ENCODE measurements at regions not wholly inside any gene's neighbourhood (a gene's known extent, or its start where the extent isn't known, plus 50 kb on each side); places are given as distances from the start of the nearest gene placed in this dataset.
"Not testable (repeated sequence)": the region's sequence is repeated elsewhere in the genome, so short reads cannot be mapped to it uniquely, and the experiment has no call there.

DNA sequence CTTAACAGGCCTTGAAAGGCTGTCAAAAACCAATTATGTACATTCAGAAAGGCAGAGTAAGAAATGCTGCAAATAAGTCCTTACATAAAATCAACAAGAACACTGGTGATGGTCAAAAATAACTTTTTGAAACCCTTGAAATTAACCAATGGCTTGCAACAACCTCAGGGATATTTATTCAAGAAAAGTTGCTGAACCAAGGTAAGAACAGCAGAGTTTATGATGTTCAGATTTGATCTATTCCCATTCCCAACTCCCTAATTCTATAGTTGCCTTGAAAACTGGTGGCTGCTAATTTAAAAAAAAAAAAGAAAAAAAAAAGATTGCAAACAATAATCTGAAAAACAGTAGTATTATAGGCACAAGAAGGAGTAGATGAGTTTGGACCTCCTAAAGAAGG lies 109.8 kb upstream of the UFM1 start:
- Mint-ChIP-seq H3K4me1 (no peaks in the 10 kb centered on the region), H3K27ac (no peak overlapping the region), H3K4me3 (no peak overlapping the region), H3K9me3 (peaks cover 4% of the 10 kb centered on the region), H3K36me3 (ENCODE audit: low read depth) (no peaks in the 10 kb centered on the region), H3K27me3 (no peaks in the 10 kb centered on the region)
- intact Hi-C loops (cut with micrococcal nuclease), result no loop called here
- ATAC-seq (ENCODE audit: low read depth), result no peak
- ChIA-PET CTCF (no interaction called here), POLR2A (no interaction called here)
- TF ChIP-seq, protein P1, sequence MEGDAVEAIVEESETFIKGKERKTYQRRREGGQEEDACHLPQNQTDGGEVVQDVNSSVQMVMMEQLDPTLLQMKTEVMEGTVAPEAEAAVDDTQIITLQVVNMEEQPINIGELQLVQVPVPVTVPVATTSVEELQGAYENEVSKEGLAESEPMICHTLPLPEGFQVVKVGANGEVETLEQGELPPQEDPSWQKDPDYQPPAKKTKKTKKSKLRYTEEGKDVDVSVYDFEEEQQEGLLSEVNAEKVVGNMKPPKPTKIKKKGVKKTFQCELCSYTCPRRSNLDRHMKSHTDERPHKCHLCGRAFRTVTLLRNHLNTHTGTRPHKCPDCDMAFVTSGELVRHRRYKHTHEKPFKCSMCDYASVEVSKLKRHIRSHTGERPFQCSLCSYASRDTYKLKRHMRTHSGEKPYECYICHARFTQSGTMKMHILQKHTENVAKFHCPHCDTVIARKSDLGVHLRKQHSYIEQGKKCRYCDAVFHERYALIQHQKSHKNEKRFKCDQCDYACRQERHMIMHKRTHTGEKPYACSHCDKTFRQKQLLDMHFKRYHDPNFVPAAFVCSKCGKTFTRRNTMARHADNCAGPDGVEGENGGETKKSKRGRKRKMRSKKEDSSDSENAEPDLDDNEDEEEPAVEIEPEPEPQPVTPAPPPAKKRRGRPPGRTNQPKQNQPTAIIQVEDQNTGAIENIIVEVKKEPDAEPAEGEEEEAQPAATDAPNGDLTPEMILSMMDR (IDR thresholded peaks at IDR 0.05), result no peak
- no peak for DNase-seq

DNA sequence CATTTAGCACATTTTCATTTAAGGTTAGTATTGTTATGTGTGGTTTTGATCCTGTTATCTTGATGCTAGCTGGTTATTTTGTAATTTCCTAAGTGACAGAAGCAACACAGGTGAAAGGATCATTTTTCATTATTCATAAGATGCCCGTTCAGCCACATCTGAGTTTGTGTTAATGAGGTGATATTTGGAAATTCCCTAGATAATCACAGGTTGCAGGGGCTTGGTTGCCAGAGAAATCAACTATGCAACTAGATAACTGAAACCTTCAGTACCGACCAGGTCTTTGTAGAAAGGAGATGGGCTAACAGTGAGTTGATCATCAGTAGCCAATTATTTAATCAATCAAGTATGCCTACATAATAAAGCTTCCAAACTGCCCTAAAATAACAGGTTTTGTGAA lies 121.3 kb upstream of the UFM1 start:
- H3K27me3 Mint-ChIP-seq, result no peaks in the 10 kb centered on the region
- POLR2A ChIA-PET, result no interaction called here

DNA sequence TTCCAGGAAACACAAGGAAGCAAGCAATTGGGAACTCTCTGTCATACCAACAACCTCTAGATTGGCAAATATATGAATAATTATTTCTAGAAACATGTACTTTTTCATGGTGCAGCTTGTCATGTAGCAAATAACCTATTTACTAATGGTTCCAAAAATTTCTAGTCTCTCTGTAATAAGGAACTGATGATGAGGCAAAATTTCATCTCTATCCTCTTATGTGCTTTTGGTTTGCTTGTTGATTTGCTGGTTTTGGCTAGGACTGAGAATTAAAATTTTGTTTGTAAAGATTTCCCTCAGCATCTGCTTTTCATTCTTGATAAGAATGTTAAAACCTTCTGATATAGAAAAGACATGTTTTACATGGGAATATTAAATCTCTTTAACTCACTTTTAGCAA lies 123.2 kb upstream of the UFM1 start:
- ChIA-PET POLR2A (no interaction called here), CTCF (no interaction called here)
- Mint-ChIP-seq H3K4me3 (no peak overlapping the region), H3K4me1 (no peaks in the 10 kb centered on the region), H3K36me3 (ENCODE audit: low read depth) (no peaks in the 10 kb centered on the region), H3K27ac (no peak overlapping the region), H3K27me3 (no peaks in the 10 kb centered on the region), H3K9me3 (peaks cover 3% of the 10 kb centered on the region)
- intact Hi-C loops (cut with micrococcal nuclease), result no loop called here
- DNase-seq (no peak), ATAC-seq (ENCODE audit: low read depth) (no peak)
- TF ChIP-seq, protein P1 (IDR thresholded peaks at IDR 0.05), result no peak

More for the DNA sequence above, 121.3 kb upstream of the UFM1 start:
- Mint-ChIP-seq H3K4me3 (no peak overlapping the region), H3K36me3 (ENCODE audit: low read depth) (no peaks in the 10 kb centered on the region), H3K27ac (no peak overlapping the region), H3K4me1 (no peaks in the 10 kb centered on the region), H3K9me3 (peaks cover 8% of the 10 kb centered on the region)
- ATAC-seq (ENCODE audit: low read depth) (no peak), DNase-seq (no peak)
- CTCF ChIA-PET, result no interaction called here
- TF ChIP-seq, protein P1 (IDR thresholded peaks at IDR 0.05), result no peak
- intact Hi-C loops (cut with micrococcal nuclease), result no loop called here

DNA sequence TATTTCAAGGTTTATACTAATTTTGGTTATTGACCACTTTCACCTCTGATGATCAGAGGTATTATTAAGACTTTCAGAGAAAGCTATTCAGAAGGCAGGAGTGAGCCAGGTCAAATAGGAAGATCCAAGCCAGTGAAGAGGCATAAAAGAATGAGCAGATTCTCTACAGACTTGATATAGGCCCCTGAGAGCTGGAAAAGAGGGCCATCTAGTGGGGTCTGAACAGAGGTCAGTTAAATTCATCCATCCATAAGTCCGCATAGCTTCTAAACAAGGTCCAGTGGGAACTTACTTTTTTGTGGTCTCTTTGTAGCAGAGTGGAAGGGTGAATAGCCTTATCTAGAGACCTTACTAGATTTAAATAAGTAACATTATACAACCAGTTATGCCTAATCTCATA lies 126.6 kb upstream of the UFM1 start:
- TF ChIP-seq, protein P1 (IDR thresholded peaks at IDR 0.05), result no peak
- Mint-ChIP-seq H3K27me3 (no peaks in the 10 kb centered on the region), H3K9me3 (no peaks in the 10 kb centered on the region), H3K36me3 (ENCODE audit: low read depth) (no peaks in the 10 kb centered on the region), H3K4me1 (no peaks in the 10 kb centered on the region), H3K4me3 (no peak overlapping the region), H3K27ac (no peak overlapping the region)
- DNase-seq (no peak), ATAC-seq (ENCODE audit: low read depth) (no peak)
- ChIA-PET POLR2A (no interaction called here), CTCF (no interaction called here)
- intact Hi-C loops (cut with micrococcal nuclease), result no loop called here

DNA sequence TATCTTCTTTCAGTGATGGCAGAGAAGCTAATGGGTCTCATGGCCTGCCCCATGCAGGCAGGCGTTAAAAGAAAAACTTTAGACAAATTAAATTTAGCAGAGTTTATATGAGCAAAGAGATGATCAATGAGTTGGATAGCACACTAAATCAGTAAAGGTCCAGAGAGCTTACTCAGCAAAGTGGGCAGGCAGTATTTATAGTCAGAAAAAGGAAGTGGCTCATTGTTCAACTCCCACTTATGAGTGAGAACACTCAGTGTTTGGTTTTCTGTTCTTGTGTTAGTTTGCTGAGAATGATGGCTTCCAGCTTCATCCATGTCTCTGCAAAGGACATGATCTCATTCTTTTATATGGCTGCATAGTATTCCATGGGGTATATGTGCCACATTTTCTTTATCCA lies 128.5 kb upstream of the UFM1 start:
- intact Hi-C loops (cut with micrococcal nuclease); H3K9me3 Mint-ChIP-seq; CTCF ChIA-PET; H3K4me3 Mint-ChIP-seq; H3K27ac Mint-ChIP-seq; POLR2A ChIA-PET; ATAC-seq (ENCODE audit: low read depth); H3K36me3 Mint-ChIP-seq (ENCODE audit: low read depth); H3K4me1 Mint-ChIP-seq; DNase-seq; H3K27me3 Mint-ChIP-seq: not testable (repeated sequence)

DNA sequence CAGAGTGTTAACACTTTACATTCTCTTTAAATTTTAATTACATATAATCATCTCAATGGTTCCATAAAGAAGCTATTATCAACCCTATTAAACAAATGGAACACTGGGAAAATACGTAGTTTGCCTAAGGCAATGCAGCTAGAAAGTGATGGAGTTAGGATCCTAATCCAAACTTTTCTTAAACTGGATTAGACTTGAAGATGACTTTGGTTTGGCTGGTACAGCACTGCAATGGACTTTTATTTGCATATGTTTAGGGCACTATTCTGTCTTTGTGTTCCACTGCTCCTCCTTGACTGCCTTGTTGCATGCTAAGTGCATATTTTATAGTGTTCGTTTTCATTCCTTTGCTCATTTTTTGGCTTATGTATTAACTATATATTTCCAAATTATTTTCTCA lies 133.5 kb upstream of the UFM1 start:
- no peak overlapping the region for H3K27ac Mint-ChIP-seq
- H3K4me3 Mint-ChIP-seq, result no peak overlapping the region
- no peaks in the 10 kb centered on the region for H3K27me3 Mint-ChIP-seq
- no peaks in the 10 kb centered on the region for H3K4me1 Mint-ChIP-seq
- ATAC-seq (ENCODE audit: low read depth) (no peak), DNase-seq (no peak)
- intact Hi-C loops (cut with micrococcal nuclease), result no loop called here
- H3K36me3 Mint-ChIP-seq (ENCODE audit: low read depth), result no peaks in the 10 kb centered on the region
- POLR2A ChIA-PET, result no interaction called here
- H3K9me3 Mint-ChIP-seq, result peaks cover 10% of the 10 kb centered on the region
- TF ChIP-seq, protein P1 (IDR thresholded peaks at IDR 0.05), result no peak
- CTCF ChIA-PET, result interaction anchor here (0.6 kb wide), 1 partner anchor 14 kb away, joined by 3 read pairs; no protein-coding TSS in a partner anchor

All from activated B cell treated with CpG ODN at 0.5 μM for 24 hours (primary cell).